Kidney tubule cell (primary cell): ENCODE measurements at regions not wholly inside any gene's neighbourhood (a gene's known extent, or its start where the extent isn't known, plus 50 kb on each side); places are given as distances from the start of the nearest gene placed in this dataset.

ENCODE experiments used
- DNase-seq: peaks from one replicate; pipeline ENCODE4 v3.0.0-alpha.2; 2018; ENCODE audit warnings: low spot score

GRCh38 chr1:117260761-117261423 lies 50.2 kb upstream of the VTCN1 start:
- DNase-seq: no peak
